T-helper 2 cell (primary cell): ENCODE measurements at regions not wholly inside any gene's neighbourhood (a gene's known extent, or its start where the extent isn't known, plus 50 kb on each side); places are given as distances from the start of the nearest gene placed in this dataset.
"Not testable (repeated sequence)": the region's sequence is repeated elsewhere in the genome, so short reads cannot be mapped to it uniquely, and the experiment has no call there.

ENCODE experiments used
- DNase-seq, 5 experiments: peaks; one replicate each; pipeline versions ENCODE4 v3.0.0 to v3.0.0-alpha.2; 2012 to 2022

DNA sequence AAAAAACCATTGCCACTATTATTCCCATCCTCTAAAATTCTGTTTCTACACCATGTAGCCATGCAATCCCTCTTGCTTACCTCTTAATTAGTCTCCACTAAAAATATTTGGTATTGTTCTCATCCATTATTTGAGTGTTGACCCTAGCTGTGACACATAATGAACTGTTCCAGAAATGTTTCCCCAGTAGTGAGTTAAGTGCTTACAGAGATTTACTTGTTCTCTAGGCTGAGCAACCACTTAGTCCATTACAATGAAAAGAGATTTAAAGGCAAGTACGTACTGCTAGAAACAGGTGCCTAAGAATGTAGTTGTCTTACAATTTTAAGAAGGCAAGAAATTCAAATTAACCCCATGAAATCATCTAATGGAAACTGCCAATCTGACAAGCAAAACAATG is 112.7 kb upstream of the PTPN13 start:
- no peak for DNase-seq

DNA sequence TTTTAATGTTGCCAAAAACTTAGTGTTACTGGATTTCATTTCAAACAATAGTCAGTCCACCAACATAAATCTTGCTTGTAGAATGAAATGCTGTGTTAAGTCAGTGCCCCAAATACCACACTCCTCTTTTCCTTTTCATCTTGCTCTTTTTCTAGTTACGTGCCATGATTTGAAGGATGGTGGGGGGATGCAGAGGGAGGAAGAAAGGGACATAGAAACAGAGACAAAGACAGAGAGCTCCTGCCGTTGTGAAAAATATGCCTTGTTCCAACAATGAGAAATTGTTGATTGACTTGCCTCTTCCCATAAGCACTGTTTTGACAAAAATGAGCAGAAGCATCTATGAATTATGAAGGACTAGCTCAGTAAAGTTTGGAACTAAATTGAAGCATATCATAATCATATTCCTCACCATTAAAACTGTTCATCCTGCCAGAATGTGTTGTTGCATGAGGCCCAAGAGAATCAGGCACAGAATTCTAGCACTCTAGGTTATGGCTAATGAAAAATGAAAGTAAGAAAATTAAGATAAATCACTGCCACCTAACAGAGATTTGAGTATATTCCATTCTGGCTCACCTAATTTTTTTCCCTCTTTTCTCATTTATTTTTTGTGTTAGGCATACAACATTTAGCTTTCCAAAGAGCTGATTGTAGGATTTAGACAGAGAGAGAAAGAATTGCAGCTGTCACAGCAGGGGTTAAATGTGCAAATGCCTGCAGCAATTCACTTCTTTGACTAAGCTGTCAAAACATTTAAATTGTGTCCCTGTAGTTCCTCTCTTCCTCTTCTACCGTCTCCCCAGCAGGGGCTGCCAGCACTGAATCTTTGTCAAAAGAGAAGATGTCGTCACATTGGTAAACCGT is 111.6 kb upstream of the PTPN13 start:
- DNase-seq = no peak

DNA sequence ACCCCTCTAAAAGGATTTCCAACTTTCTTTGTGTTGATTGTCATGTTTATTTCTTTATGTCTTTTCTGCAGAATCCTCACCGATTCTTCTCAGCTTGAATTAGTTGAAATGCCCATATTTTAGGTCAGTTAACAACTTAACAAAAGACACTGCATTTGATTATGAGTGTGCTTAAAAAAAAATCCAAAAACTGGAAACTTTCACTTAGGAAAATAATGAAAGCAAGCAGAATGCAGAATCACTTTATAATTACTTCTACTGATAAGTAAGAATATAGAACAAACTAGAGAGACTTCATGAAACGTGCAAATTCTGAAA is 111.0 kb upstream of the PTPN13 start:
- DNase-seq = no peak

DNA sequence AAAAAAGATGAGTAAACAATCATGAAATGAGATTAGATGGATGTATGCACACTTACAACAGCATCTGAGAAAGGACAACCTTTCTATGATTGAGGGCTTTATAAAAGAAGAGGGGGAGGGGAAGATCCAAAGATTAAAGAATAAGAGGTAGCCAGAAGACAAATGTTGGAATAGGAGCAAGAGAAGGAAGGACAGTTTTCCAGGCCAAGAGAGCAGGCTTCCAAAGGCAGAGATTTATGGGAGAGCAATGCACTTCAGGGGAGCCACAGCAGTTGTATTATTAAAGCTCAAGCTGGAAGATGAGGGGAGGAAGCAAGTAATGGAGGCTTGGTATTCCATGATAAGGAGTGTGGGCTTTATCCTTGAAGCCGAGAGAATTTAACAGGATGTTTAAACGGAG is 110.3 kb upstream of the PTPN13 start:
- DNase-seq = no peak

DNA sequence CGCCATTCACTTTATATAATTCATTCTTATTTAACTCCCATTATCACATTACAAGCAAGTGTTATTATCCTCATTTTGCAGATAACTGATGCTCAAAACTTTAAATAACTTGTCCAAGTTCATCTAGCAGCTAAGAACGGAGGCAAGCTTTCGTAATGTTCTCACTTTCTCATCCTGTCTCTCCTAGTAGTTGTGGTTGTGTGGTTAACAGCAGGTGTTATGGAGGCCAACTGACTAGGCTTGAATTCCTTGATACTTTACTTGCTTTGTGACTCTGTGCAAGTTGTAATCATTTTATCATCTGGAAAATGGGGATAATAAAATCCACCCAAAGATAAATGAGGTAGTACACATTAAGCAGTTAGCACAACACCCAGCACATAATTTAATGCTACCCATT is 109.9 kb upstream of the PTPN13 start:
- DNase-seq = peak in 1 of 5 experiments; percentile 11

DNA sequence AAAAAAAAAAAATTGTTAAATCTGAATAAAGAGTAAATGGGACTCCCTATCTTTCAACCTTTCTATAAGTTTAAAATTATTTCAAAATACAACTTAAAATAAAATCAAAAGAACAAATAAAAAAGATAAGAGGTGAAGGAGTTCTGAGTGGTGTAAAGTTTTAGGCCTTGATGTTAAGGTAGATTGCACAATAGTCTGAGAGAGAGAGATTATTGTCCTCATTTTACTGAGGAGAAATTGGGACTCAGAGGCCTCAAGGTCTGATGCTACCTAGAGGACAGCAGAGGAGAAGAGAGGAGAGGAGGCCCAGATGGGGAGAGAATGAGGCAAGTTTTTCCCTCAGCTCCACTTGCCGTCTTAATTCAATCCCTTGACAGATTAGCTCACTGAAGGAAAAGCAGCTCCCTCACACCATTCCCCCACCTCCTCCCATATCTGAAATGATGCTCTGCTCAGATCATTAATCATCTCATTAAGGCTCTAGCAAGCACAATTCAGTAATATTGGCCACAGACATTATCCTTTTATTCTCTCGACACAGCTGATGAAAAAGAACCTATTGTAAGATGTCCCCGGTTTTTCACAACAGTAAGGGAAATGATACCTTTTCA is 106.3 kb upstream of the PTPN13 start:
- no peak for DNase-seq

DNA sequence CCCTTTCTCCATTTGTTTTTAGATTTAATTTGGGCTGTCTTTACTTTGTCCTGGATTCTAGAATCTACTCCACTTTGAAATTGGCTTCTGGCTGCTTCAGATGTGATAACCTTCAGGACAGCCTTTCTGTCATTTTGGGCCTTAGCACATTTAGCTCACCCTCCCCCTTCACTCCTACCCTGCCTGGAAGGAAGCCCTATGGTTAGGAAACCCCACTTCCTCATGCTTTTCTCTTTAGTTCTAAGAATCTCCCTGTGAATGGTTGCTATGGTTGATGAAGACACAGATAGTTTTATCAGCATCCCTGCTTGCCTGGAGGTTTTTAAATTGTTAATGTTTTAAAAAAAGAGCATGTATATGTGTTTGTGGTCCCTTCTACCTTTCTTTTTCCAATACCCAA is 100.7 kb upstream of the PTPN13 start:
- no peak for DNase-seq

DNA sequence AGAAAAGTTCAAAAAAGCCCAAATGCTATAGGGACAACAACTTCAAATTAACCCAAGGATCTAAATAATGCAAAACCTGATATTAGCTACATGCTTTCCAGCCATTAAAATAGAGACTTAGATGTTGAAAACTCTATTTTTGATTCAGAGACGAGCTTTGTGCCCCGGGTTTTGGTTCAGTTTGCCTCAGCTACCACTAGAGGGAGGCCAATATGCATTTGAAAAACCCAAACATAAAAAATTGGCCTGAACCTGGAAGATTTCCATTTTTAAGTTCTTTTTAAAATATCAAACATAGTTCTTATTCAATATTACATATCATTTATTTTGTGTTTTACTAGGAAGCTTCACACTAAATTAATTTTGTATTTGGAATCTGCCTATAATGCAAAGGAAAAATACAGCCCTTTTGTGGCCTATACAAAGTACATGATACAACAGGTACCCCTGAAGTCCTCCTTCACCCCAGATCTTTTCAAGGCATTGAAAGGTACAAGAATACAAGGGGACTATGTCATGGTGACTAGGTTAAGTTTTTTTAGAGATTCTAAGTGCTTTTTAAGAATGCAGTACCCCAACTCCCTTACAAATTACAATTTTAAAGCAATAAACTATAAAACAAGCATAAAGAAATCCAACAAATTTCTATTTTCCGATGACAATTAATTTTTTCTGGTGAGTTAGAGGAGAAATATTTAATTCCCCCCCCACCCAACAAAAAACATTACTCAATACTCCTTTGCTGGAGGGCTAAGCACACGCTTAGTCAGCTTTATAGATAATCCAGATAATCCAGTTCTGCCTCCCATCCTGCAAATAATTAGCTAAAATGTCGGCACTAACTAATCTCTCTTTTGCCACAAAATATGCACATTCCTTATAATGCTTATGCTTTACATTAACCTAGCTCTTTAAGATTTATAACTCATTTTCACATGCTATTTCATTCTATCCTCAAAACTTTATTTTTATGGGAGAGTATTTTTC is 97.7 kb upstream of the PTPN13 start:
- peak in 1 of 5 experiments; percentile 46 for DNase-seq

DNA sequence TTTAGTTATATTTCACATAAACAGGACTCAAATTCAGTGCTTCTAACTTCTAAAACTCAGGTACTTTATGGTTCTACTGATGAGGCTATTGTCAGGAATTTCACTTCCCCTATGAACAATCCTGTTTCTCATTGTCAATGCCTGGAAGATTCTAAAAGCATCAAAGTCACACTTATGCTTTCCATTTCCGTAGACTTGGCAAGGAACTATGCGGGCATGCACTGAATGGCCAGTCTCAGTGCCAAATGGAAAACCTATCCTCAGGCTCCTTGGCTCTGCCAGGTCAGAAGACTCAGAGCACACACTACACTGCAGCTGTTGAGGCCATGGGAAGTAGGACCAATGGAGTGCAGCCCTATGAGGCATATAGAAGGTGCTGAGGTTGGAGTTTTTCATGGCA is 97.0 kb upstream of the PTPN13 start:
- DNase-seq = no peak

DNA sequence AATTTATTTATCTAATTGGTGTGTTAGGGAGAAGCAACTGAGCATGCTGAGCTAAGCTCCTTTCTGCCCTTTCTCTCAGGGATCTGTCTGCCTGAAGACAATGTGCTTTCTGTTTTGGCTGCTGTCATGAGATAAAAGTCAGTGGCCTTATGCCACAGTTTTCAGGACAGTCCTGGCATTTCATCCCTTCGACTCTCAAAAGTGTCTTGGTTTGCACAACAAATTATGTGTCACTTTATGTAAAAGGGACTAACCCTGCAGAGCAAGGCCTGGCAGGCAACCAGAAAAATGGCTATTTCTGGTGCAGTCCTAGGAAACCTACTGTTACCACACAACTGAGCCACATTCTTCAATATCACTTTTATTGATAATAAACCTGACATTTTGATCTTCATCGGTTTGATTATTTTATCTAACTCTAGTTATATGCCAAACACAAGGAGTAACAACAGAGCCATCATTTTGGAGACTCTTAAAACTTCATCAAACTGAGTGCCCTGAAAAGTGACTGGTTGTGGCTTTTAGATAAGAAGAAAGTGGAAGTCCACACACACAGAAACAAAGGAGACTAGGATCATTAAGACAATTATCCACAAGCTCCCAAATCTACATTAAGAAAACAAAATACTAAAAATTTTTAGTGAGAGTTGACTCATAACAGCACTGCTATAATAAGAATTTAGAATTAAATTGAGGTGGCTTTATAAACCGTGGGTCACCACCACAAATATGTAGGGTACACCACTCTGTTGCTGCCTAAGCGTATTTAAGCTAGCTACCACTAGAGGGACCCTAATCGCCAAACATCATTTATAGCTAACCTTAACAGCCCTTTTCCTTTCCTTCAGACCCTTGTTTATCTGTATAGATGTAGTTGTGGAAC is 95.9 kb upstream of the PTPN13 start:
- peak in 1 of 5 experiments; percentile 69 for DNase-seq

DNA sequence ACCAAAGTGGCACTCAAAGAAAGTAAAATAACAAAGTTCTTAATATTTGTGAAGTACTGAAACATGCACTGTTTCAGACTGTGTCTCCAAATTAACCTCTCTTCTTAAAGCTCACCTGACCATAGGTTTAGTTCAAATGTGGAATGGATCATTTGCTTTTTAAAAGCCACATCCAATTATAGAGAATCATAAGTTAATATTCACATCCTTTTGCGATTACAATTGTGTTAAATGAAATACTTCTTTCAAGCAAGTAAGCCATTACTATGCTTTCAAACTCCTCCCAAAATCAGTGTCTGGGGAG is 95.3 kb upstream of the PTPN13 start:
- DNase-seq = no peak

DNA sequence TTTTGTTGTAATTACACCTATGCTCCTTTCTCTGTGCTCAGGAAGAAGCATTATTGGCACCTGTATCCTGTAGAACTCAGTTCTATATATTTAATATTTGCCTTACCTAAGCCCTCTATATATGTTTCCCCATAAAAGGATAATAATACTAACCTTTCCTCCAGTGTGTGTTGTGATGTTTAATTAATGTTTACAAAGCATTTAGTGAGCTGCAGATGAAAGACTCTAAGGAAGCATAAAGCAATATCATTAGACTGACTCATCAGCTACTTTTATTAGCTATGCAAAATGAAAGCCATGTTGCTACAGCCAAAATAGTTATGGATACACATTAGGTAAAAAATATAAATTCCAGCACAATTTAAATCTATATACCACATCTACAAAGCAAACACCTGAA is 93.6 kb upstream of the PTPN13 start:
- DNase-seq = no peak

DNA sequence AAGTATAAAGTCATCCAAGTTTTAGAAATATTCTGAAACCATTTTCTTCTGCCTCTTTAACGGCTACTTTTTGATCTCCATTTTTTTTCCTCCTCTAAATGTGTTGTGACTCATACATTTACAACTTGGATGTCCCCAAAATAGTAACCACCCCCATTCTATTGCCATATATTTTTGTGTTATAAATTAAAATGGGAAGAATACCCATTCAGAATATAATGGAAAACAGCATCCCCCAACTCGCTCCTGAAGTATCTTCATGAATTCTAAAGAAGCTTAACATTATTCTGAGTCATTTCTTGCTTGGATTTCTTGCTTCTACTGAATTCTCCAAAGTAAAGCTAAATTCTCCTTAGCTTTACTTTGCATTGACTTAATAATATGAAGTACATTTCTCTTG is 92.0 kb upstream of the PTPN13 start:
- DNase-seq = no peak

DNA sequence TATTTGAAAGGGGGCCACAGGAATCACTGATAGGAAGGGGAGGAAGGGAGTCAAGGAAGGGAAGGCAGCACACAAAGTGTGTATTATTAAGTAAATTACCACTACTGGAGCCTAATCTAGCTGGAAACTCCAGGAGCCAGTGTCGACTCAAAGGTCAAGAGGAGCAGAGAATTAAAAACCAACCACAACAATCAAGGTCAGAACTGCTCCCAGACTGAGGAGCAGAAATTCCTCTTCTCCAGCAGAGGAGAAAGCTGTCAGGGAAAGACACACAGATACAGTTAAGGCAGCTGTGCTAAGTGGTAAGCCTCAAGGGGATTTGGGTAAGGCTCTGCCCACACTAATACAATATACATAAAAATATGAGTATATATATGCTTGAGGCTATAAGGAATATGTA is 87.5 kb upstream of the PTPN13 start:
- DNase-seq = no peak

DNA sequence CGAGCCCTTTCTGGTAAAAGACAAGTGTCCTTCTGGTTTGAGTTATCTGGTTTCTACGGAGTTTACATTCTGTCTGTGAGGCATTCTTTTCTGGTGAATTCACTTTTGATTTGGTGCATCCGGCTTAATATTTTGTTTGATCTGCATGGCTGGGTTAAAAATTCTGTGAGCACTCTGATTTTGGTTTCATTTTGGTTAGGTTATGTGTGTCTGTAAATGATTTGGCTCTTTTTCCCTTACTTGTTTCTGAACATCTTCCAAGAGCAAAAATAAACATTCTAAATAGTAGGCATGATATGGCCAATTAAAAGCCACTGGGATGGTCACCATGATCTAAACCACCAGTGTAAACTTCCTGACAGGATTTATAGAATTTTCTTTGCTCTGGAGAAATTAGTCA is 85.7 kb upstream of the PTPN13 start:
- peak in 1 of 5 experiments; percentile 50 for DNase-seq

DNA sequence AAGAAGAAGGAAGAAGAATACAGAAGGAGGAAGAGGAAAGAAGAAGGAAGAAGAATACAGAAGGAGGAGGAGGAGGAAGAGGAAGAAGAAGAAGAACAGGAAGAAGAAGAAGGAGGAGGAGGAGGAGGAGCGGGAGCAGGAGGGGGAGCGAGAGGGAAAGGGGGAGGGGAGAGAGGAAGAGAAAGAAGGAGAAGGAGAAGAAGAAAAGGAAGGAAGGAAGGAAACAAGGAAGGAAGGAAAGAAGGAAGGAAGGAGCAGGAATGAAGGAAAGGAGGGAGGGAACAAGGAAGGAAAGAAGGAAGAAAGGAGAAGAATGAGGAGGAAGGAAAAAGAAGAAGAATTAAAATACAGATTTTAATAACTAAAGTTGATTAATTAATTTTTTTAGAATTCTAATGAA is 82.5 kb upstream of the PTPN13 start:
- DNase-seq = no peak

DNA sequence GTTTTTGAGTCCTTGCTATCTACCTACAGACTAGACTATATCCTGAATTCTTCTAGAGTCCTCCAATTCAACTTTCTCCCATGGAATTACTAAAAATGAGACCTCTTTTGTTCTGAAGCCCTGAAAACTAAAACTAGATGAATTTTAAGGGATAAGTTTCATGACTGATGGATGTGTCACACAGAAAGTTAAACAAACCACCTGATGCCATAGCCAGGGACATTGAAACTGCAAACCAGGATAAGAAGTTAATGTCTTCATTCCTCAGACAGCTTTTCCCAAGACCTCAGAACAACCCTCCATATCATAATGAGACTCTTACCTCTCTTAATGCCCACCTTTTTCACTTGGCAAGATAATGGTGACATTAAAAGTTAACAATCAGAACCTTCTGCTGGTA is 81.5 kb upstream of the PTPN13 start:
- DNase-seq = no peak

DNA sequence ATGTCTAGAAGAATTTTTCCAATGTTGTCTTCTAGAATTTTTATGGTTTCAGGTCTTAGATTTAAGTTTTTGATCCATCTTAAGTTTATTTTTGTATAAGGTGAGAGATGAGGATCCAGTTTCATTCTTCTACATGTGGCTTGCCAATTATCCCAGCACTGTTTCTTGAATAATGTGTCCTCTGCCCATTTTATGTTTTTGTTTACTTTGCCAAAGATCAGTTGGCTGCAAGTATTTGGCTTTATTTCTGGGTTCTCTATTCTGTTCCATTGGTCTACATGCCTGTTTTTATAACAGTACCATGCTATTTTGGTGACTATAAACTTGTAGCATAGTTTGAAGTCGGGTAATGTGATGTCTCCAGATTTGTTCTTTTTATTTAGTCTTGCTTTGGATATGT is 78.2 kb upstream of the PTPN13 start:
- DNase-seq = not testable (repeated sequence)

DNA sequence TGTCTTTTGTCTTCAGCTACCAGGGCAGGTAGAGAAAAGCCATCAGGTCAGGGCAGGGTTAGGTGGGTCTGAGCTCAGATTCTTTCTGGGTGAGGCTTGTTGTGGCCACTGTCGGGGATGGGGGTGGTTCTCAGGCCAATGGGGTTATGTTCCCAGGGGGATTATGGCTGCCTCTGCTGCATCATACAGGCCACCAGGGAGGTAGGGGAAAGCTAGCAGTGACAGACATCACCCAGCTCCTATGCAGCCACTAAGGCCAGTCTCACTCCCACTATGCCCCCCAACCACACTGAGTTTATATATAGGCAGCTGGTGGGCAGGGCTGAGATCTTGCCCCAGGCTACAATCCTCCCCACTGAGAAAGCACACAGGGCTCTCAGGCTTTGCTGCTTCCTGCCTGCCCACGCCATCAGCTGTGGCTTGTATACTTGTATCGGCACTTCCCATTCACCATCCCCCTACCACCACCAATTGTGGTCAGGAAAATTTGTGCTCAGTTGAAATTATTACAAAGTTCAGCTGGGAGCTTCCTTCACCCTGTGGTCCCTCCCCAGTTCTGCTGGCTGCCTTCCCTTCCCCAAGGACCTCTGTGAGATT is 72.6 kb upstream of the PTPN13 start:
- DNase-seq = peak in 1 of 5 experiments; percentile 47

DNA sequence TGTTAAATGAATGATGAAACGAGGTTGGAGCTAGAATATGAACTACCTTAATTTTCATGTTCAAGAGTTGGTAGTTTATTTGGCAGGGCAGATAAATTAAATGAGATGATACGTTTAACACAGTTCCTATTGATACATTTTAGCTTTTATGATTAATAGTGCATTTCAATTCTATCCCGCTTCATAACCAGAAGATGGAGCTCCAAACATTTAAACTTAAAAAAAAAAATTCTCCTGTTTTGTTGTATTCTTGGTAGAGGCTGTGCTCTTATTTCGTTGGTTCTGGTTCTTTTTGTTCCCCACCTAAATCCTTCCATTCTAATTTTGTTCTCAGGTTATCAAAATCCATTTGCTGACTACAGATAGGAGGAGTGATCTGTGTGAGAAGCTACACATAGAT is 71.8 kb upstream of the PTPN13 start:
- DNase-seq = peak in 1 of 5 experiments; percentile 45

DNA sequence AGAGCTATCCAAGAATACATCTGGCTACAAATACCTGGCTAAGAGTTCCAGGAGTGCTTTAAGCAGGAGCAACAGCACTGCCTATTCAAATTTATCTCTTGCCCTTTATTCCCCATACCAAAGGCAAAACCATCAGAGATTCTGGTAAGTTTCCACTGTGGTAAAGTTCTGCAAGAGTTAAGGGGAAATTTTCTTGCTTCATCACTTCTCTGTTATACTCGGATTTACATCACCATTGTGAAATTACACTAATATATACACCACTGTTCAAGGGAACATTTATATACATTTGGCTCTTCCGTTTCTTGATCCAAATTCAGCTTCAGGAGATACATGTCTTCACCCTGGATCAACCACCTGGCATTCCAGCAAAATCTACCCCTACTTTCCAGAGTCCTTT is 70.8 kb upstream of the PTPN13 start:
- DNase-seq = peak in 1 of 5 experiments; percentile 34

DNA sequence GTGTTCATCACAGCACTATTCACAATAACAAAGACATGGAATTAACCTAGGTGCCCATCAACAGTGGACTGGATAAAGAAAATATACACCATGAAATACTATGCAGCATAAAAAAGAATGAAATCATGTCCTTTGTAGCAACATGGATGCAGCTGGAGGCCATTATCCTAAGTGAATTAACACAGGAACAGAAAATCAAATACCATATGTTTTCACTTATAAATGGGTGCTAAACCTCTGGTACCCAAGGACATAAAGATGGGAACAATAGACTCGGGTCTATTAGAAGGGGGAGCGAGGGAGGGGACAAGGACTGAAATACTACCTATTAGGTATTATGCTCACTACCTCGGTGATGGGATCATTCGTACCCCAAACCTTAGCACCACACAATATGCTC is 66.4 kb upstream of the PTPN13 start:
- not testable (repeated sequence) for DNase-seq
